ENCODE measurements at regions not wholly inside any gene's neighbourhood (a gene's known extent, or its start where the extent isn't known, plus 50 kb on each side); places are given as distances from the start of the nearest gene placed in this dataset.

DNA sequence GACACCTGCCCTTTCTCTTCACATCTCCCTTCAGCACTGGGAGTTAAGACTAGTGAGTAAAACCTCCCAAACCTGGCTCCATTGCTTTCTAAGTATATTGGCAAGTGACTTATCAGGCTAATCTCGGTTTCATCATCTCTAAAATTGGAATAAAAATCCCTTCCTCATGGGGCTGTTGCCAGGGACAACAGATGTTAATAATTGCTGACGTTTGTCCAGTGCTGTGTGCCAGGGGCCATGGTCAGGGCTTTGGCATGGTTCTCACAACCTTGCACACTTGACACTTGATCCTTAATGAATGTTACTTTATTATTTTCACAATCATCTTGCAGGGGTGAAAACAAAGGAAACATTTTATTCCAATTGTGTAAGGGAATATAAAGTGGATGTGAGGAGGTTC is 1262.0 kb upstream of the WWC1 start:
- H3K36me3 Mint-ChIP-seq = no peaks in the 10 kb centered on the region
- peaks cover 6% of the 10 kb centered on the region for H3K9me3 Mint-ChIP-seq
- no peaks in the 10 kb centered on the region for H3K27me3 Mint-ChIP-seq
- H3K27ac Mint-ChIP-seq = no peak overlapping the region
- H3K4me1 Mint-ChIP-seq = no peaks in the 10 kb centered on the region
- ATAC-seq = no peak
- H3K4me3 Mint-ChIP-seq = no peak overlapping the region

DNA sequence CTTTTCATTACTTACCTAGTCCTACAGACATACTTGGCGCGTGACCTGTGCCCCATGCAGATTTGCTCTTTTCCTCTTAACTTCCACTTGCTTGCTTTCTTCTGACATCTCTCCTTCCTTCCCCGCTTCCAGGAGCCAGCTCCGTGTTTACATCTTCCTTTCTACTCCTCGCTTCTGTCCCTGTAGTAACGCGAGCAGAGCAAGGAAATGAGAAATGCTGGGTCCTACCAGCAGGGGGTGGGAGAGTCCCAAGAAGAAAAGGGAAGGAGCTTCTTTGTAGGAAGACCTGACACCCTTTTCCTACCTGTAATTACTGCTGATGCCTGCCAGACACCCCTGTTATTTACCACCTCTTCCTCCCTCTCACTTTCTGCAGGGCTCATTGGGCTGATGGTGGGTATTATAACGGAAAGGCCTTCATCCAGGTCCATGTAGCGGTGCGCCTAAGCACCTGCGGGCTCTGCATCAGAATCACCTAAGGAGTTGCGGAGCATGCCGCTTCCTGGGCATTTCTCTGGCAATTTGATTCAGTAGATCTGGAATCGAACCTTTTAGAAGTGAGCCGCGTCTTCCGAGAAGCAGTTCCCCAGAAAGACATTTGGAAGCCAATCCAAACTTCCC is 1260.8 kb upstream of the WWC1 start:
- H3K27me3 Mint-ChIP-seq = no peaks in the 10 kb centered on the region
- no peak for ATAC-seq
- H3K4me3 Mint-ChIP-seq = no peak overlapping the region
- peaks cover 6% of the 10 kb centered on the region for H3K9me3 Mint-ChIP-seq
- no peaks in the 10 kb centered on the region for H3K4me1 Mint-ChIP-seq
- no peak overlapping the region for H3K27ac Mint-ChIP-seq
- H3K36me3 Mint-ChIP-seq = no peaks in the 10 kb centered on the region

DNA sequence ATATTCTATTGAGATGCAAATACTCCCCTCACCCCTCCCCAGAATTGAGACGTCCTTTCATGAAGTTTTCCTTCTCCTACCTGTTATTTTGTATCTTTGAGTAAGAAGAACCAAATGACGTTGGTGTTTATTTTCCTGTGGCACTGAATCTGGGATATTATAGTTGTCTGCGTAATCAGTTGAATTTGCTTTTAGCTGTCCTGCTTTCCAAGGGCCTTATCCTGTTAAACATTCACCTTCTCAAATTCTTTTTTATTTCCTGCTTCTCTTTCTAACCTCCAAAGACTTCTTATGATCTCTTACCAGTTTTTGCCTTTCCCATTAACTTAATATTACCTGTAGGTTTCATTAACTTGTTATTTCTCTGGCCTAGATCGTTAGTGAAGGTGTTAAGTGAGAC is 1254.9 kb upstream of the WWC1 start:
- no peaks in the 10 kb centered on the region for H3K9me3 Mint-ChIP-seq
- no peak for ATAC-seq
- H3K27me3 Mint-ChIP-seq = no peaks in the 10 kb centered on the region
- H3K4me3 Mint-ChIP-seq = no peak overlapping the region
- H3K36me3 Mint-ChIP-seq = no peaks in the 10 kb centered on the region
- H3K27ac Mint-ChIP-seq = no peak overlapping the region
- no peaks in the 10 kb centered on the region for H3K4me1 Mint-ChIP-seq

DNA sequence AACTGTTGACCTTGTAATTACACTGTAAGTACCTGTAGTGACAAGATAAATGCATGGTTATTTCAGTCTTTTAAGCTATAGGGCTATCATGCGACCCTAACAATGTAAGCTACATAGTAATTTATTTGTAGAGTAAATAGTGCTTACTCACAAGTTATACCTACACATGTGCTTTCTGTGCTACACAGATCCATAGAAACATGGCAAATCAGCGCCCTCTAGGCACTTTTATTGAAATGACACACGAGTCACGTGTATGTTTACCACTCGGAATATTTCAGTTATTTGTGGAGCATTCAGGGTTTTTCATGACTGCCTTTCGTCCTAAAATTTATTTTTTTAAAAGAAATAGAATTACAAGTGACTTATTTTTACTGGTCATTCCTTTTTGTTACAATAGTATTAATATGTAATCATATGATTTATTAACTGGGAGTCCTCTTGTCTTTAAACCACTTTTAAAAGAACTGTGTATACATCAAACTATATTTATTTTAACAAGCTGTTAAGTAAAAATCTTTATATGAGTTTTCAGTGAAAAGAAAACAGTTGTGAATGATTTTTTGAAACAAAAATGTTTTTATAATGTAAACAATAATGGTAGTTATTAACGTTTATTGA is 1242.3 kb upstream of the WWC1 start:
- no peaks in the 10 kb centered on the region for H3K36me3 Mint-ChIP-seq
- ATAC-seq = no peak
- no peak overlapping the region for H3K4me3 Mint-ChIP-seq
- H3K27me3 Mint-ChIP-seq = no peaks in the 10 kb centered on the region
- H3K4me1 Mint-ChIP-seq = no peaks in the 10 kb centered on the region
- H3K27ac Mint-ChIP-seq = no peak overlapping the region
- H3K9me3 Mint-ChIP-seq = peaks cover 3% of the 10 kb centered on the region

DNA sequence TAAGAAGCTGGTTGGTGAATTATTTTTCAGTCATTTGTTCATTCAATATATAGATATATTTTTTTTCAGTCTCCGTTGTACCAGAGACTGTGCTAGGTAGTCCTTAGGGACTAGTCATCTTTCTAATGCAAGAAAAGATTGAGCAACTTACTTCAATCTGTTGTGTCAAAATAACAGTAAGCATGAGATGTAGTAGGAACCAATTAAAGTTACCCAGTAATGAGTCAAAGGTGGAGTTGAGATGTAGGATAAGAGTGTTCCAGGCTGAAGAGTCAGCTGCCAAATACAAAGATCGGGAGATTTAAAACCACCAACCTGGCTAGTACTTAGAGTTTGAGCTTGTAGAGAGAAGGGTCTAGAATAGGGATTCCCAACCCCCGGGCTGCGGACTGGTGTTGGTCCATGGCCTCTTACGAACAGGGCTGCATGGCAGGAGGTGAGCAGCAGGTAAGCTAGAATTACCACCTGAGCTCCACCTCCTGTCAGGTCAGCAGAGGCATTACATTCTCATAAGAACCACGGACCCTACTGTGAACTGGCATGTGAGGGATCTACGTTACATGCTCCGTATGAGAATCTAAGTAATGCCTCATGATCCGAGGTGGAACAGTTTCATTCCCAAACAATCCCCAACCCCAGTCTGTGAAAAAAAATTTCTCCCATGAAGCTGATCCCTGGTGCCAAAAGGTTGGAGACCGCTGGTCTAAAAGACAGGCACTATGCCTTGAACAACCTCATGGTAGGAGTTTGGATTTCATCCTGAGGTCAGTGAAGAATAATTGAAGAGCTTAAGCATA is 1241.5 kb upstream of the WWC1 start:
- no peaks in the 10 kb centered on the region for H3K36me3 Mint-ChIP-seq
- H3K4me3 Mint-ChIP-seq = no peak overlapping the region
- H3K27ac Mint-ChIP-seq = no peak overlapping the region
- no peak for ATAC-seq
- H3K9me3 Mint-ChIP-seq = peaks cover 3% of the 10 kb centered on the region
- no peaks in the 10 kb centered on the region for H3K27me3 Mint-ChIP-seq
- no peaks in the 10 kb centered on the region for H3K4me1 Mint-ChIP-seq

DNA sequence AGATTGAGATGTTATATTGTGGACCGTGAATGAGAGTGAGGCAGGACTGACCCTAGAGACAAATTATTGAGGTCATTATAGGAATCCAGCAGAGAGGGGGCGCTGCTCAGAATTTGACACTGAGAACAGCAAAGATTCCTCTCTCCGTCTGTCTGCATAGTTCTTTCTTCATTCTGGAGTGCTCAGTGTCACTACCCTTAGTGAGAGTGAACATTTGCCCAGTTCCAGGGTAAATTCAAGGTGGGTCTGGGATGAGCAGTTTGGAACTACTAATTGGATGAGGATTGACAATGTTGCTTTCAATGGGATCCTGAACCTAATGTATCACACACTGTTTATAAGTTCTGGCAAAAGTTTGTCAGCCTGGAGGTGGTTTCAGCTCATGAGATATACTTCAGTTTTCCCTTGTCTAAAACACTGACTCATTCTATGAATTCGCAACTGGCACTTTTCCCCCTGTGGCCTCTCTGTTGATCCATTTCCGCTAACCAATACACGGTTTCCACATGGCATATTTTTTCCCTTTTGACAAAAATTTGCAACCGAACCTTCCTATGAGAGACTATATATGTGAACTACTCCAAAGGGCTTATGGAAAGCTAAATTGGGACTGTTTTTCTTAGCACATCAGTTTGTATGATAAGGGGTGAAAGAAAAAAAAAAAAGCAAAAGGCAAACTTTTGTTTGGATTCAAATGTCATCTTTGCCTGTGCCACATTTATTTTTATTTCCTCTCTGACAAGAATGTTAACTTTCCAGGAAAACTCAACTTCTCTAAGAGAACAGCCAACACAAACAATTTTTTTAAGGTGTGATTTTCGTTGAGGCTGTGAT is 1240.7 kb upstream of the WWC1 start:
- Mint-ChIP-seq H3K27me3 (no peaks in the 10 kb centered on the region), H3K4me1 (no peaks in the 10 kb centered on the region), H3K27ac (no peak overlapping the region), H3K36me3 (no peaks in the 10 kb centered on the region), H3K4me3 (no peak overlapping the region), H3K9me3 (peaks cover 3% of the 10 kb centered on the region)
- ATAC-seq = no peak

DNA sequence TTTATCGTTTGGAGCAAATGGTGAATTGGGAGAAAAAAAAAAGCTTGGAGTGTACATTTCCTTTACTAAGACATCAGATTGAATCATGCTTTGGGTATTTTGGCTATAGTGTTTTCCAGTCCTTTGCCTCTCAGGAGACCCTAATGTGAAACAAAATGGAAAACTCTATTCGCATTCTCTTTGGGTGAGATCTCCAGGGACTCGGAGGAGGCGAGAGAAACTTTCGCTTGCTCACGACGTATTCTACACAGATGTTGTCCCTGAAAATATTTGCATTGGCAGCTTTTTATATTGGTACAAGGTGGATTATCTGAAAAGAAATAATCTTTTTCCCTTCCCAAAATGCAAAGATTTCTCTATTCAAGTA is 1240.1 kb upstream of the WWC1 start:
- H3K36me3 Mint-ChIP-seq = no peaks in the 10 kb centered on the region
- no peaks in the 10 kb centered on the region for H3K4me1 Mint-ChIP-seq
- peaks cover 3% of the 10 kb centered on the region for H3K9me3 Mint-ChIP-seq
- H3K27ac Mint-ChIP-seq = no peak overlapping the region
- no peak overlapping the region for H3K4me3 Mint-ChIP-seq
- no peak for ATAC-seq
- no peaks in the 10 kb centered on the region for H3K27me3 Mint-ChIP-seq

DNA sequence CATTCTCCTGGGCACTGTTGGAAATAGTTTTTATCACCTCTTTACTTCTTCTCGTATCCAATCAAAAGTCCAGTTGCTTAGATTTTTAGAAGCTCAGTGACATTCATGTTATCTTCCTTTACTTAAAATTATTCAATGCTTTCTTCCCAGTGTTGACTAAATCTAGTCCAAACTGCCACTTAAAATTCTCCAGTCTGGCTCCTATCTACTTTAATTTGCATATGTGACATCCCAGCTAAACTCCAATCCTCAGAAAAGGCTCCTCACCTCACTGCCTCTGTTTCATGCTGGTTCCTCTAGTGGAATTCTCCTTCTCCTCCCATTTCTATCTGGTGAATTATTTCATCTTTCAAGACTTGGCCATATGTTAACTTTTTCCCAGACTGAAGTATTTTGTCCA is 1238.7 kb upstream of the WWC1 start:
- no peak overlapping the region for H3K27ac Mint-ChIP-seq
- no peak for ATAC-seq

DNA sequence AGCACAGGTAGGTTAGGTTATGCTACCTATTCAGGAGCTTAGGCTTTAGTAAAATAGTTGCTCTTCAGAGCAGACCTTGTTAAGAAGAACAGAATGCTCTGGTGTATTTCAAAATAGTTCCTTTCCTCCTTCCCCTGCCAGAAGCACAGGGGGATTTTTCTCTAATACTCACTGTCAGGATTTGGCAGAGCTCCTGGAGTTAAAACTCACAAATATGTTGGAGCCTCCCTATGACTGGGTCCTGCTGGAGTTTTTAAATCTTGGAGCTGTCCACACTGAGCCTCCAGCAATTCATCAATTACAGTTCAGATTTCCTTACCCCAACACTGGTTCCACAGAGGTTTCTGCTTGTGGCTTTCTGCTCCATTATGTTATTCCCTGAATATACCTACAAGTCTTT is 1233.8 kb upstream of the WWC1 start:
- H3K36me3 Mint-ChIP-seq = no peaks in the 10 kb centered on the region
- H3K4me3 Mint-ChIP-seq = no peak overlapping the region
- no peaks in the 10 kb centered on the region for H3K27me3 Mint-ChIP-seq
- H3K4me1 Mint-ChIP-seq = no peaks in the 10 kb centered on the region
- H3K27ac Mint-ChIP-seq = no peak overlapping the region
- no peaks in the 10 kb centered on the region for H3K9me3 Mint-ChIP-seq
- ATAC-seq = no peak

More for the DNA sequence above, 1238.7 kb upstream of the WWC1 start:
- Mint-ChIP-seq H3K9me3 (peaks cover 3% of the 10 kb centered on the region), H3K36me3 (no peaks in the 10 kb centered on the region), H3K4me3 (no peak overlapping the region), H3K4me1 (no peaks in the 10 kb centered on the region), H3K27me3 (no peaks in the 10 kb centered on the region)

DNA sequence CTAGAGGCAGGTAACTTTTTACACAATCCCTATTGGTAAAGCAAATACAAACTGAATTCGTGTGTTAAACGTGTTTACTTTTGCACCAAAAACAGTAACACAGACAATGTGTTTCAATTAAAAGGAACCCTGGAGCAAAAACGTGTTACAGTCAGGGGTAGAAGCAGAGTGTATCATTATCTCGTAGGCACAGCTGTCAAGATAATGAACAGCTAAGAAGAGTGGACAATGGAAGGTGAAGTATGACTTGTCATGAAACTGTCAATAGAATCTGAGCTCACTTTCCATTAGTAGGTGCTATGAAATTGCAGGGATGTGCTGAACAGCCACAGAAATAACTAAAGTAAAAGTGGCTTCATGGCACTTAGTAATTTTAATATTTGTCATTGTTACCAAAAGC is 1229.8 kb upstream of the WWC1 start:
- Mint-ChIP-seq H3K27me3 (no peaks in the 10 kb centered on the region), H3K4me3 (no peak overlapping the region), H3K36me3 (no peaks in the 10 kb centered on the region), H3K27ac (no peak overlapping the region), H3K4me1 (no peaks in the 10 kb centered on the region), H3K9me3 (no peaks in the 10 kb centered on the region)
- no peak for ATAC-seq

DNA sequence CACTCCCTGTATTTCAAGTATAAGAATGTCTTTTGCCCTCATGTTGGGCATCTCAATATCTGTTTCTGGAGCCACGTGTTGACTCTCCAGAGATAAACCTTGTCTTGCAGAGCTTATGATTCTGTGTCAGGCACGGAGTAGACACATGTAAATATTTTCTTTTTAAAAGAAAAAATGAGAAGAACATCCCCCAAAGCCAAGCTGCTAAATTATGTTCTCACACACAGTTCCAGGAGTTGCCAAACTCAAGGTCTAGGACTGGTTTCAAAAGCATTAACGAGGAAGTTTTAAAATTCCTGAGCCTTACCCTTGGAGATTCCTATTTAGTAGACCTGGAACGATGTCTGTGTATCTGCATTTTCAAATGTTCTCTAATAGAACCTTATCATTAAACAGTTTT is 1228.3 kb upstream of the WWC1 start:
- Mint-ChIP-seq H3K36me3 (no peaks in the 10 kb centered on the region), H3K4me1 (no peaks in the 10 kb centered on the region), H3K27me3 (no peaks in the 10 kb centered on the region), H3K27ac (no peak overlapping the region), H3K4me3 (no peak overlapping the region), H3K9me3 (no peaks in the 10 kb centered on the region)
- no peak for ATAC-seq

DNA sequence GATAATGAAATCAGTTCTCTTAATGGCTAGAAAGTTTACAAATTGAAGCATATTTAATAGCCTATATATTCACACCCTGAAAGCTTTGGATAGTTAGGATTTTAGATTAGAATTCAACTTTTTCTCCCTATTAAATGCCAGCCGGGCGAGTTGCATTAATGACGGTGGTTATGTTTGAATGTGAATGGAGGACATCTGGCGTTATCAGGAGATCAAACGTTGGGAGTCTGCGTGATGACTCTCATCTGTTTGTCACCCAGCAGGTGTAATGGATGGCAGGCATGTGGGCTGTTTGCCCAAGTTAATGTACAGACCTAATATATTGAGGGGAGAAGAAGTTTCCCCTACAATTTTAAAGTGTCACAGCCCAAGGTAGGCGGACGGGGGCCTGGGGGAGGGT is 1227.7 kb upstream of the WWC1 start:
- ATAC-seq = no peak
- Mint-ChIP-seq H3K4me1 (no peaks in the 10 kb centered on the region), H3K27me3 (no peaks in the 10 kb centered on the region), H3K4me3 (no peak overlapping the region), H3K9me3 (no peaks in the 10 kb centered on the region), H3K36me3 (no peaks in the 10 kb centered on the region), H3K27ac (no peak overlapping the region)

DNA sequence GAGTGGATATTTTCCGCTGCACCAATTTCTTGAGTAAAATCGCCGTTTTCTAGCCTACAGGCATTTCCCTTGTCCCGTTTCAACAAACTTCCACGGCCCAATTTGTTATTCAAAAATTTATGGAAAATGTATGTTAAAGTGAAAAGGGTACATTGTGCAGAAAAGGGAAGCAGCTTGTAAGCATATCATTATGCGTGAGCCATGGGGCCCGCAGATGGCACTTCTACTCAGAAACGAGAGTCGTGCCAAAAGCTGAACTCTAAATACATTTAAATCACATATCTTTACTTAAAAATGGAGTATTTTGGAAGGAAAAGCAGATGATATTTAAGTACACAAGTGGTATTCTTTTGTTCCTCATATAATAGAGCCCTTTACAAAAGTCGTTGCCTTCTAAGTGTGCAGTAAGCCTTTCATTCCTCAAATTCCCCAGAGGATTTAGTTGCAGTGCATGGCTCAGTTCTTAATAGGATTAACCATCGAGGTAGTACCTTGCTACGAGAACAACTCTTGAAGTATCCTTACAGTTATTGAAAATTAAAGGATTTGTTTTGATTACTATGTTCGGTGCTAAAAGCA is 1227.2 kb upstream of the WWC1 start:
- Mint-ChIP-seq H3K27ac (no peak overlapping the region), H3K4me3 (no peak overlapping the region), H3K27me3 (no peaks in the 10 kb centered on the region), H3K4me1 (no peaks in the 10 kb centered on the region), H3K9me3 (no peaks in the 10 kb centered on the region), H3K36me3 (no peaks in the 10 kb centered on the region)
- no peak for ATAC-seq

DNA sequence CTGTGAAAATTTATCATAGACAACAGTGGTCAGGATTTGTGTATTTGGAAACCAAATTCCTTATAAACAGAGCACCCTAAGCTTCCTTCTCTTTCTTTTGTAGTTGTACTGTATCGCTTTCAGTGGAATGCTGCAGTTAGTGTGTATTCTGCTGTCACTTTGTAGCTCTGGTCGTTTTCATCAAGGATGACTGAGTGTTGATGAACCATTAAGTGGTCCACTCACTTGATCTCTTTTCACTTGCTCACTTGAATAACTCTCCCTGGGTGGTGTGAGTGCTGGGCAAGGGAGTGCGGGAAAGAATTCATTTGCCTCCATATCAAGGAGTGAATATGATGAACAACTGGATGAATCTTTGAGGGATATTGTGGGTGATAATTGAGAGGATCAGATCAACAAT is 1225.7 kb upstream of the WWC1 start:
- peak; percentile 36 for ATAC-seq
- Mint-ChIP-seq H3K4me3 (no peak overlapping the region), H3K36me3 (no peaks in the 10 kb centered on the region), H3K27ac (no peak overlapping the region), H3K27me3 (no peaks in the 10 kb centered on the region), H3K4me1 (no peaks in the 10 kb centered on the region), H3K9me3 (no peaks in the 10 kb centered on the region)

DNA sequence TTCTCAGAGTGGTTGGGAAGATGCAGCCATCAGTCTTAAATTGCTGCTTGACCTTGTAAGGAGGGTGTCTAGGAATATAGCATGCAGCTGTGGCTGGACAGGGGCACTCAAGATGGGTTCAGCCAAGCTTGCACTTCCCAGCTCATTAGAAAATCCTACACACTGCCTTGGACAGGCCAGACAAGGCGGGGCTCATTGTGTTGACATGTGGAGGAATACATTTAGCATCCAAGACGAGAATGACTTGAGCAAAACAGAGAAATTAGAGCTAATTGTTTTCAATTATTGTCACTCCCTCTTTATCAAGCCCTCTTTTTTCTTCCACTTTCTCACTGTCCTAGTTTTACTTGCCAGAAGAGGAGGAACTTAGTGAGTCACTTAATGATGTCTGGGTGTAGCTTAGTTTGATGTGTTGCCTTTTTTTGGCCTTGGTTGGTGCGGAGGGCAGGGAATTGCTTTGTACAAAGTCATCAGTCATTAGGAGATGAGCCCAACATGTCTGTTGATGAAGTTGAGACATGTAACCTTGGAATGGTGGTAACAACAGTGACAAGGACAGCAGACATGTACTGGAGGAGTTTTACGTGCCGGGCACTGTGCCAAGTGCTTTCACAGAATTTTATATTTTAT is 1219.3 kb upstream of the WWC1 start:
- Mint-ChIP-seq H3K9me3 (no peaks in the 10 kb centered on the region), H3K4me1 (no peaks in the 10 kb centered on the region), H3K27ac (no peak overlapping the region), H3K27me3 (no peaks in the 10 kb centered on the region), H3K36me3 (no peaks in the 10 kb centered on the region), H3K4me3 (no peak overlapping the region)
- ATAC-seq = no peak
